ENCODE measurements at regions not wholly inside any gene's neighbourhood (a gene's known extent, or its start where the extent isn't known, plus 50 kb on each side); places are given as distances from the start of the nearest gene placed in this dataset.

DNA sequence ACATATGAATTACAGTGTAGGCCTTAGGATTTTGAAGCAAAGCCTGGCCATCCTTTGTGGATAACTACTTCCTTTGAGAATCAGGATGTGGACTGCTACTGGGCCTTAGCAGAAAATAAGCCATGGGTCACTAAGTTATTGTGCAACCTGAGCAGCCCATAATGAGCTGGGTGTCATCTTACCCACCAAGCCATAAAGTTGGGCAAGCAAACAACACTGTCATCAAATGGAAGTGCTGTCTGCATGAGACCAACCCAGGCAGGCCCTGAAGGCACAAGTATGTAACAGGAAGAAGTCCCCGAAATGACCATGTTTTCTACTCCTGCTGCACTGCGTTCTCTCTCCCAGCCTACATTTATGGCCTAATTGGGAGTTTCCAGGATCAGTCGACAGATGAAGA lies 205.6 kb upstream of the GGTLC1 start:
- no peak for TF ChIP-seq CTCF (IDR thresholded peaks at IDR 0.05)
- no peak for TF ChIP-seq POLR2A (IDR thresholded peaks at IDR 0.05)

All from thyroid gland (tissue), 4 donors.